HFFc6 (cell line): ENCODE measurements at regions not wholly inside any gene's neighbourhood (a gene's known extent, or its start where the extent isn't known, plus 50 kb on each side); places are given as distances from the start of the nearest gene placed in this dataset.

Experiments used
- DNase-seq: peaks from one replicate; pipeline ENCODE4 v3.0.0-alpha.2; 2018
- H3K27ac Mint-ChIP-seq: 2 replicates; pipeline ENCODE4 v1.8.0; 2020; ENCODE audit warnings: mild to moderate bottlenecking, mixed read lengths
- H3K27me3 Mint-ChIP-seq: 2 replicates; pipeline ENCODE4 v1.8.0; 2021; ENCODE audit warnings: mild to moderate bottlenecking, moderate library complexity, mixed read lengths; ENCODE audit not compliant: insufficient read depth
- H3K36me3 Mint-ChIP-seq: 2 replicates; pipeline ENCODE4 v1.8.0; 2021; ENCODE audit warnings: low read depth, mixed read lengths
- H3K4me1 Mint-ChIP-seq: 2 replicates; pipeline ENCODE4 v1.8.0; 2020; ENCODE audit warnings: low read depth, mixed read lengths
- H3K4me3 Mint-ChIP-seq: 2 replicates; pipeline ENCODE4 v1.8.0; 2020; ENCODE audit warnings: mild to moderate bottlenecking, moderate library complexity, mixed read lengths
- H3K9me3 Mint-ChIP-seq: 2 replicates; pipeline ENCODE4 v1.8.0; 2020; ENCODE audit warnings: mild to moderate bottlenecking, mixed read lengths
- CTCF ChIP-seq: fragments of 200-600 bp; sonication (generic); IDR thresholded peaks from 2 replicates; pipeline ENCODE4 v1.5.0; 2021; ENCODE audit warnings: antibody characterized with exemption, mild to moderate bottlenecking

GRCh38 chr3:80696280-80696679 lies 928.5 kb upstream of the ROBO1 start:
- Mint-ChIP-seq H3K27me3 (no peaks in the 10 kb centered on the region), H3K36me3 (no peaks in the 10 kb centered on the region), H3K9me3 (peaks cover 16% of the 10 kb centered on the region), H3K4me3 (no peak overlapping the region), H3K4me1 (no peaks in the 10 kb centered on the region), H3K27ac (no peak overlapping the region)
- no peak for DNase-seq
- no peak for TF ChIP-seq CTCF

- no peaks in the 10 kb centered on the region for H3K36me3 Mint-ChIP-seq
These were observed 921.0 kb upstream of the ROBO1 start for GRCh38 chr3:80688814-80689213.

GRCh38 chr3:80682951-80683350 lies 915.2 kb upstream of the ROBO1 start:
- H3K27me3 Mint-ChIP-seq: no peaks in the 10 kb centered on the region
- TF ChIP-seq CTCF: no peak
- DNase-seq: no peak
- H3K27ac Mint-ChIP-seq: no peak overlapping the region
- no peak overlapping the region for H3K4me3 Mint-ChIP-seq
- H3K36me3 Mint-ChIP-seq: no peaks in the 10 kb centered on the region
- H3K9me3 Mint-ChIP-seq: peaks cover 19% of the 10 kb centered on the region
- no peaks in the 10 kb centered on the region for H3K4me1 Mint-ChIP-seq

More at GRCh38 chr3:80688814-80689213, 921.0 kb upstream of the ROBO1 start:
- H3K27ac Mint-ChIP-seq: no peak overlapping the region
- H3K9me3 Mint-ChIP-seq: peaks cover 11% of the 10 kb centered on the region; the same call in 1 of the 2 replicates
- no peaks in the 10 kb centered on the region for H3K4me1 Mint-ChIP-seq
- H3K4me3 Mint-ChIP-seq: no peak overlapping the region
- peak; percentile 44; the same call in 1 of the 2 replicates for TF ChIP-seq CTCF
- H3K27me3 Mint-ChIP-seq: no peaks in the 10 kb centered on the region
- no peak for DNase-seq

GRCh38 chr3:80682235-80682634 lies 914.4 kb upstream of the ROBO1 start:
- Mint-ChIP-seq H3K4me1 (no peaks in the 10 kb centered on the region), H3K27me3 (no peaks in the 10 kb centered on the region), H3K27ac (no peak overlapping the region), H3K4me3 (no peak overlapping the region), H3K9me3 (peaks cover 26% of the 10 kb centered on the region), H3K36me3 (no peaks in the 10 kb centered on the region)
- no peak for TF ChIP-seq CTCF
- no peak for DNase-seq

GRCh38 chr3:80677796-80678195 lies 910.0 kb upstream of the ROBO1 start:
- Mint-ChIP-seq H3K9me3 (peaks cover 37% of the 10 kb centered on the region), H3K27me3 (no peaks in the 10 kb centered on the region), H3K4me1 (no peaks in the 10 kb centered on the region), H3K36me3 (no peaks in the 10 kb centered on the region), H3K4me3 (no peak overlapping the region), H3K27ac (no peak overlapping the region)
- no peak for TF ChIP-seq CTCF
- no peak for DNase-seq

GRCh38 chr3:80676866-80677265 lies 909.1 kb upstream of the ROBO1 start:
- H3K4me1 Mint-ChIP-seq: no peaks in the 10 kb centered on the region
- H3K27ac Mint-ChIP-seq: no peak overlapping the region
- DNase-seq: no peak
- no peaks in the 10 kb centered on the region for H3K36me3 Mint-ChIP-seq
- no peaks in the 10 kb centered on the region for H3K27me3 Mint-ChIP-seq
- H3K4me3 Mint-ChIP-seq: no peak overlapping the region
- peaks cover 41% of the 10 kb centered on the region for H3K9me3 Mint-ChIP-seq
- TF ChIP-seq CTCF: no peak
